ENCODE measurements at regions not wholly inside any gene's neighbourhood (a gene's known extent, or its start where the extent isn't known, plus 50 kb on each side); places are given as distances from the start of the nearest gene placed in this dataset.
"Not testable (repeated sequence)": the region's sequence is repeated elsewhere in the genome, so short reads cannot be mapped to it uniquely, and the experiment has no call there.

GRCh38 chr10:29869593-29869992, 189.8 kb downstream of the JCAD start:
- Histone ChIP-seq H3K4me1 (ENCODE audit: insufficient read depth, low read length) (peaks cover 13% of the 10 kb centered on the region), H3K9me3 (ENCODE audit: low read length) (no peaks in the 10 kb centered on the region), H3K27me3 (ENCODE audit: insufficient read depth, low read length) (no peaks in the 10 kb centered on the region), H3K4me3 (ENCODE audit: low read length) (no peak overlapping the region), H2AFZ (ENCODE audit: low read depth, low read length) (no peak overlapping the region), H3K36me3 (ENCODE audit: insufficient read depth, low read length) (no peaks in the 10 kb centered on the region)

GRCh38 chr10:29866356-29866755, 193.0 kb downstream of the JCAD start:
- Histone ChIP-seq H3K36me3 (ENCODE audit: insufficient read depth, low read length) (no peaks in the 10 kb centered on the region), H3K4me3 (ENCODE audit: low read length) (no peak overlapping the region), H3K4me1 (ENCODE audit: insufficient read depth, low read length) (peaks cover 11% of the 10 kb centered on the region), H2AFZ (ENCODE audit: low read depth, low read length) (peak overlapping the region; percentile 51), H3K27me3 (ENCODE audit: insufficient read depth, low read length) (no peaks in the 10 kb centered on the region), H3K9me3 (ENCODE audit: low read length) (no peaks in the 10 kb centered on the region)

- Histone ChIP-seq H3K27me3 (ENCODE audit: insufficient read depth, low read length) (no peaks in the 10 kb centered on the region), H2AFZ (ENCODE audit: low read depth, low read length) (peak overlapping the region; percentile 51), H3K4me1 (ENCODE audit: insufficient read depth, low read length) (peaks cover 11% of the 10 kb centered on the region), H3K9me3 (ENCODE audit: low read length) (no peaks in the 10 kb centered on the region), H3K36me3 (ENCODE audit: insufficient read depth, low read length) (no peaks in the 10 kb centered on the region), H3K4me3 (ENCODE audit: low read length) (no peak overlapping the region)
Observed at GRCh38 chr10:29865700-29866355, 193.6 kb downstream of the JCAD start.

DNA sequence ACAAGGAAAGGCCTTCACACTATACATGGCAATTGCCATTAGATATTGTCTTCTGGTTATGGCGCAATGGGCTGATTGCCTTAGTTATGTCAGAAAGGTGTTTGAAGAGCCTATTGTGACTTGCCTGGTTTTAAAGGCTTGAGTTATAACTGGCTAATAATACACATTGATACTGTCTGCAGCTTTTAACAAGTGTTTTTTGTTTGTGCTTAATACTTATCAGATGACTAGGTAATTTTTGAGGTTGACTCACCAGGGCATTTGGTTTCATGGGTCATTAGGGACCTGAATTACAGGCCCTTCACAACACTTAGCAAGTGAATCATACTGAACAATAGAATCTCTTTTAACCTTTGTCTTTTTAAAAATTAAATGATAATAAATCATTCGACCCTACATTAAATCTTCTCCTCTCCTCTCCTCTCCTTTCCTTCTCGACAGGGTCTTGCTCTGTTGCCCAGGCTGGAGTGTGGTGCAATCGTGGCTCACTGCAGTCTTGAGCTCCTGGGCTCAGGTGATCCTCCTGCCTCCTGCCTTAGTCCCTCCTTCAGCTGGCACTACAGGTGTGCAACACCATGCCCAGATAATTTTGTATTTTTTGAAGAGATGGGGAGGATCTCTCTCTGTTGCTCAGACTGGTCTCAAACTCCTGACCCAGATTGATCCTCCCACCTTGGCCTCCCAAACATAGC, 196.3 kb downstream of the JCAD start:
- no peak overlapping the region for H2AFZ ChIP-seq (ENCODE audit: low read depth, low read length)
- no peaks in the 10 kb centered on the region for H3K9me3 ChIP-seq (ENCODE audit: low read length)
- no peaks in the 10 kb centered on the region for H3K36me3 ChIP-seq (ENCODE audit: insufficient read depth, low read length)
- no peak overlapping the region for H3K4me3 ChIP-seq (ENCODE audit: low read length)
- peaks cover 15% of the 10 kb centered on the region for H3K4me1 ChIP-seq (ENCODE audit: insufficient read depth, low read length)
- H3K27me3 ChIP-seq (ENCODE audit: insufficient read depth, low read length), result no peaks in the 10 kb centered on the region

GRCh38 chr10:29861811-29862505, 197.4 kb downstream of the JCAD start:
- no peak overlapping the region for H2AFZ ChIP-seq (ENCODE audit: low read depth, low read length)
- no peaks in the 10 kb centered on the region for H3K27me3 ChIP-seq (ENCODE audit: insufficient read depth, low read length)
- H3K9me3 ChIP-seq (ENCODE audit: low read length), result no peaks in the 10 kb centered on the region
- H3K4me3 ChIP-seq (ENCODE audit: low read length), result no peak overlapping the region
- no peaks in the 10 kb centered on the region for H3K36me3 ChIP-seq (ENCODE audit: insufficient read depth, low read length)
- H3K4me1 ChIP-seq (ENCODE audit: insufficient read depth, low read length), result peaks cover 16% of the 10 kb centered on the region

DNA sequence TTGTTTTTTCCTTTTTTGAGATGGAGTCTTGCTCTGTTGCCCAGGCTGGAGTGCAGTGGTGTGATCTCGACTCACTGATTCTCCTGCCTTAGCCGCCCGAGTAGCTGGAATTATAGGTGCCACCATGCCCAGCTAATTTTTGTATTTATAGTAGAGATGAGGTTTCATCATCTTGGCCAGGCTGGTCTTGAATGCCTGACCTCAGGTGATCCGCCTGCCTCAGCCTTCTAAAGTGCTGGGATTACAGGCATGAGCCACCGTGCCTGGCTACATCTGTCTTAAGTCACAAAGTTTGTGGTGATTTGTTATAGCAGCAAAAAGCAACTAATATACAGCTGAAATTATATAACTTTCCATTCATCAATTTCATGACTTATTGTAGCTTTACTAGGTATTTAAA, 198.2 kb downstream of the JCAD start:
- H3K36me3 ChIP-seq (ENCODE audit: insufficient read depth, low read length); H3K9me3 ChIP-seq (ENCODE audit: low read length); H2AFZ ChIP-seq (ENCODE audit: low read depth, low read length); H3K27me3 ChIP-seq (ENCODE audit: insufficient read depth, low read length); H3K4me3 ChIP-seq (ENCODE audit: low read length): not testable (repeated sequence)
- peaks cover 10% of the 10 kb centered on the region for H3K4me1 ChIP-seq (ENCODE audit: insufficient read depth, low read length)

DNA sequence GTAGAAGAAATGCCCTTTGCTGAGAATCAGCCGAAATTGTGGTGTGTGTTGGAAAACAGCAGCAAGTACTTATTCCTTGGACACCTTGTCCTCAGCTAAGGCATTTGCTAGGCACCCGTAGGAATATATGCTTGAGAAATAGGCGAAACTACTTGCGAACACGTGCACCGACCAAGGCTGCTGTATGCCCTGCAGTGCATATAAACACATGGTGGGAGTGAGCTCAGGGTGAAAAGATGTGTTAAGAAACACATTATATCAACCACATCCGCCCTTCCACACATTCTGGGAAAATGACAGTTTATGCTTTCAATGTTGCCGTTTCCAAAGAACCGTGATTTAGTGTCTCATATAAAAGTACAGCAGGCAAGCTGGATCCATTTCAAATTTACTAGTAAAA, 199.2 kb downstream of the JCAD start:
- no peak overlapping the region for H2AFZ ChIP-seq (ENCODE audit: low read depth, low read length)
- no peak overlapping the region for H3K4me3 ChIP-seq (ENCODE audit: low read length)
- no peaks in the 10 kb centered on the region for H3K36me3 ChIP-seq (ENCODE audit: insufficient read depth, low read length)
- no peaks in the 10 kb centered on the region for H3K9me3 ChIP-seq (ENCODE audit: low read length)
- H3K4me1 ChIP-seq (ENCODE audit: insufficient read depth, low read length), result peaks cover 5% of the 10 kb centered on the region
- H3K27me3 ChIP-seq (ENCODE audit: insufficient read depth, low read length), result no peaks in the 10 kb centered on the region

GRCh38 chr10:29859521-29860130, 199.8 kb downstream of the JCAD start:
- H3K36me3 ChIP-seq (ENCODE audit: insufficient read depth, low read length), result no peaks in the 10 kb centered on the region
- H3K4me1 ChIP-seq (ENCODE audit: insufficient read depth, low read length), result peaks cover 5% of the 10 kb centered on the region
- H3K27me3 ChIP-seq (ENCODE audit: insufficient read depth, low read length), result no peaks in the 10 kb centered on the region
- H3K9me3 ChIP-seq (ENCODE audit: low read length), result no peaks in the 10 kb centered on the region
- H2AFZ ChIP-seq (ENCODE audit: low read depth, low read length), result no peak overlapping the region
- H3K4me3 ChIP-seq (ENCODE audit: low read length), result no peak overlapping the region

- Histone ChIP-seq H3K36me3 (ENCODE audit: insufficient read depth, low read length) (no peaks in the 10 kb centered on the region), H3K9me3 (ENCODE audit: low read length) (no peaks in the 10 kb centered on the region), H2AFZ (ENCODE audit: low read depth, low read length) (no peak overlapping the region), H3K4me3 (ENCODE audit: low read length) (no peak overlapping the region), H3K4me1 (ENCODE audit: insufficient read depth, low read length) (peaks cover 5% of the 10 kb centered on the region), H3K27me3 (ENCODE audit: insufficient read depth, low read length) (no peaks in the 10 kb centered on the region)
Observed at GRCh38 chr10:29858702-29859267, 200.6 kb downstream of the JCAD start.

- H3K4me1 ChIP-seq (ENCODE audit: insufficient read depth, low read length), result peaks cover 5% of the 10 kb centered on the region
- no peaks in the 10 kb centered on the region for H3K27me3 ChIP-seq (ENCODE audit: insufficient read depth, low read length)
- no peak overlapping the region for H3K4me3 ChIP-seq (ENCODE audit: low read length)
- H3K9me3 ChIP-seq (ENCODE audit: low read length), result no peaks in the 10 kb centered on the region
- H2AFZ ChIP-seq (ENCODE audit: low read depth, low read length), result no peak overlapping the region
- H3K36me3 ChIP-seq (ENCODE audit: insufficient read depth, low read length), result no peaks in the 10 kb centered on the region
Observed at GRCh38 chr10:29857843-29858701, 201.3 kb downstream of the JCAD start.

- no peak overlapping the region for H2AFZ ChIP-seq (ENCODE audit: low read depth, low read length)
- no peak overlapping the region for H3K4me3 ChIP-seq (ENCODE audit: low read length)
- H3K27me3 ChIP-seq (ENCODE audit: insufficient read depth, low read length), result no peaks in the 10 kb centered on the region
- peaks cover 5% of the 10 kb centered on the region for H3K4me1 ChIP-seq (ENCODE audit: insufficient read depth, low read length)
- no peaks in the 10 kb centered on the region for H3K36me3 ChIP-seq (ENCODE audit: insufficient read depth, low read length)
- H3K9me3 ChIP-seq (ENCODE audit: low read length), result no peaks in the 10 kb centered on the region
Observed at GRCh38 chr10:29856295-29856694, 203.1 kb downstream of the JCAD start.

- H3K36me3 ChIP-seq (ENCODE audit: insufficient read depth, low read length), result no peaks in the 10 kb centered on the region
- peaks cover 5% of the 10 kb centered on the region for H3K4me1 ChIP-seq (ENCODE audit: insufficient read depth, low read length)
Observed at GRCh38 chr10:29853913-29854312, 205.5 kb downstream of the JCAD start.

More at GRCh38 chr10:29853913-29854312, 205.5 kb downstream of the JCAD start:
- Histone ChIP-seq H3K9me3 (ENCODE audit: low read length) (no peaks in the 10 kb centered on the region), H3K27me3 (ENCODE audit: insufficient read depth, low read length) (no peaks in the 10 kb centered on the region), H2AFZ (ENCODE audit: low read depth, low read length) (no peak overlapping the region), H3K4me3 (ENCODE audit: low read length) (no peak overlapping the region)

All from neuron (in vitro differentiated cells).